IMR-90 (cell line): ENCODE measurements at regions not wholly inside any gene's neighbourhood (a gene's known extent, or its start where the extent isn't known, plus 50 kb on each side); places are given as distances from the start of the nearest gene placed in this dataset.

Experiments
- ATAC-seq: fragments of 200-7000 bp; cut with Tn5 transposase; 2 replicates; pipeline ENCODE4 v1.9.1; 2020; ENCODE audit warnings: low read depth, mild to moderate bottlenecking, moderate library complexity
- BruUV-seq: library from RNA; stranded (reverse); fragments of 400-500 nt; replicated peaks from 2 replicates; lab custom pipeline; 2021; lab: Mats Ljungman, UMichigan
- CTCF ChIA-PET: fragments of 300-600 bp; formaldehyde crosslinking; extraction: SDS; loops from one replicate; lab custom pipeline; 2021; ENCODE audit warnings: antibody characterized with exemption; lab: Yijun Ruan, JAX
- POLR2A ChIA-PET: fragments of 300-600 bp; sonication (Branson Sonifier 250); formaldehyde crosslinking; loops from one replicate; lab custom pipeline; 2022; ENCODE audit warnings: antibody characterized with exemption; ENCODE audit not compliant: unreplicated experiment; lab: Charles Lee
- DNase-seq: peaks from one replicate; pipeline ENCODE4 v3.0.0; 2013
- H2AFZ ChIP-seq: replicated peaks from 2 replicates; pipeline ENCODE3; 2013; ENCODE audit warnings: low read length, mild to moderate bottlenecking; ENCODE audit not compliant: poor library complexity
- H2AK5ac ChIP-seq: 2 replicates; pipeline ENCODE4 v1.6.1; 2013; ENCODE audit warnings: low read depth, low read length, inconsistent platforms
- H2AK9ac ChIP-seq: replicated peaks from 2 replicates; pipeline ENCODE3; 2013; ENCODE audit warnings: mild to moderate bottlenecking, low read depth, low read length, moderate library complexity; ENCODE audit not compliant: poor library complexity
- H2BK120ac ChIP-seq: 2 replicates; pipeline ENCODE4 v1.6.1; 2013; ENCODE audit warnings: low read depth, low read length, inconsistent platforms
- H2BK15ac ChIP-seq: 3 replicates; pipeline ENCODE4 v1.6.1; 2013; ENCODE audit warnings: low read depth, low read length, inconsistent platforms
- H2BK20ac ChIP-seq: 2 replicates; pipeline ENCODE4 v1.6.1; 2013; ENCODE audit warnings: low read depth, mild to moderate bottlenecking, inconsistent platforms, low read length, moderate library complexity
- H2BK5ac ChIP-seq: 2 replicates; pipeline ENCODE4 v1.6.1; 2013; ENCODE audit warnings: mild to moderate bottlenecking, low read depth, low read length, inconsistent platforms; ENCODE audit not compliant: poor library complexity, severe bottlenecking
- H3K14ac ChIP-seq: replicated peaks from 2 replicates; pipeline ENCODE4 v1.6.1; 2013; ENCODE audit warnings: low read depth, low read length, inconsistent platforms
- H3K18ac ChIP-seq: 2 replicates; pipeline ENCODE4 v1.6.1; 2013; ENCODE audit warnings: low read depth, low read length, control low read depth
- H3K23ac ChIP-seq: 2 replicates; pipeline ENCODE4 v1.6.1; 2013; ENCODE audit warnings: low read depth, low read length, inconsistent platforms
- H3K27ac ChIP-seq: 2 replicates; pipeline ENCODE4 v1.5.1; 2013; ENCODE audit warnings: mild to moderate bottlenecking, control low read depth, low read length; ENCODE audit not compliant: insufficient read depth
- H3K27me3 ChIP-seq: 2 replicates; pipeline ENCODE4 v1.6.1; 2013; ENCODE audit warnings: low read length; ENCODE audit not compliant: control insufficient read depth, insufficient read depth
- H3K36me3 ChIP-seq: 2 replicates; pipeline ENCODE4 v1.6.1; 2013; ENCODE audit warnings: low read length, mixed read lengths; ENCODE audit not compliant: control insufficient read depth, insufficient read depth
- H3K4ac ChIP-seq: 2 replicates; pipeline ENCODE4 v1.6.1; 2013; ENCODE audit warnings: low read depth, low read length, inconsistent platforms
- H3K4me1 ChIP-seq: 2 replicates; pipeline ENCODE4 v1.6.1; 2013; ENCODE audit warnings: low read length, mixed read lengths; ENCODE audit not compliant: control insufficient read depth, insufficient read depth
- H3K4me2 ChIP-seq: 2 replicates; pipeline ENCODE4 v1.6.1; 2013; ENCODE audit warnings: low read depth, mild to moderate bottlenecking, control low read depth, low read length, moderate library complexity
- H3K4me3 ChIP-seq: 2 replicates; pipeline ENCODE4 v1.5.1; 2013; ENCODE audit warnings: low read depth, mild to moderate bottlenecking, control low read depth, low read length, moderate library complexity; ENCODE audit not compliant: insufficient read depth
- H3K56ac ChIP-seq: 2 replicates; pipeline ENCODE4 v1.6.1; 2013; ENCODE audit warnings: low read length, inconsistent platforms; ENCODE audit not compliant: insufficient read depth; ENCODE audit errors: extremely low read depth
- H3K79me1 ChIP-seq, 2 experiments: 2 replicates each; pipeline ENCODE4 v1.6.1; 2013; ENCODE audit warnings: low read length in 2 of 2, inconsistent platforms in 1 of 2, low read depth in 1 of 2
- H3K9ac ChIP-seq: 2 replicates; pipeline ENCODE4 v1.6.1; 2013; ENCODE audit warnings: low read depth, low read length, control low read depth
- H3K9me1 ChIP-seq: 2 replicates; pipeline ENCODE4 v1.6.1; 2013; ENCODE audit warnings: low read length, inconsistent platforms; ENCODE audit not compliant: insufficient read depth
- H3K9me3 ChIP-seq: 2 replicates; pipeline ENCODE4 v1.6.1; 2013; ENCODE audit warnings: low read length; ENCODE audit not compliant: control insufficient read depth, insufficient read depth
- H4K20me1 ChIP-seq: 2 replicates; pipeline ENCODE4 v1.6.1; 2013; ENCODE audit warnings: low read length, inconsistent platforms; ENCODE audit not compliant: insufficient read depth
- H4K5ac ChIP-seq: 2 replicates; pipeline ENCODE4 v1.6.1; 2013; ENCODE audit warnings: mild to moderate bottlenecking, low read depth, low read length, control low read depth
- H4K8ac ChIP-seq, 2 experiments: 2 replicates each; pipeline ENCODE4 v1.6.1; 2013; ENCODE audit warnings: low read depth in 2 of 2, low read length in 2 of 2, control low read depth in 1 of 2, inconsistent platforms in 1 of 2
- H4K91ac ChIP-seq: 2 replicates; pipeline ENCODE4 v1.6.1; 2013; ENCODE audit warnings: low read depth, low read length, inconsistent platforms; ENCODE audit not compliant: insufficient read depth
- BHLHE40 ChIP-seq: fragments of 150-350 bp; IDR thresholded peaks from 2 replicates; pipeline ENCODE4 v1.6.1; 2016; ENCODE audit warnings: mild to moderate bottlenecking, low read depth, low read length
- CEBPB ChIP-seq: IDR thresholded peaks from 2 replicates; pipeline ENCODE4 v1.6.1; 2012; ENCODE audit warnings: low read depth, low read length, improper control_type of control experiment
- CHD1 ChIP-seq: IDR thresholded peaks from 2 replicates; pipeline ENCODE4 v1.6.1; 2012; ENCODE audit warnings: low read depth, low read length, improper control_type of control experiment
- ELK1 ChIP-seq: fragments of 150-350 bp; IDR thresholded peaks from 2 replicates; pipeline ENCODE4 v1.6.1; 2016; ENCODE audit warnings: low read depth, mild to moderate bottlenecking, low read length, moderate library complexity, borderline replicate concordance
- FOS ChIP-seq: fragments of 150-350 bp; IDR thresholded peaks from 2 replicates; pipeline ENCODE4 v1.6.1; 2016; ENCODE audit warnings: low read depth, low read length
- MAFK ChIP-seq: IDR thresholded peaks from 2 replicates; pipeline ENCODE4 v1.6.1; 2012; ENCODE audit warnings: low read depth, low read length, improper control_type of control experiment
- MAZ ChIP-seq: IDR thresholded peaks from 2 replicates; pipeline ENCODE4 v1.6.1; 2012; ENCODE audit warnings: low read depth, mild to moderate bottlenecking, low read length, improper control_type of control experiment, moderate library complexity, borderline replicate concordance
- MXI1 ChIP-seq: IDR thresholded peaks from 2 replicates; pipeline ENCODE4 v1.6.1; 2012; ENCODE audit warnings: low read depth, mild to moderate bottlenecking, low read length, moderate library complexity, borderline replicate concordance
- NFE2L2 ChIP-seq: fragments of 150-350 bp; IDR thresholded peaks from 2 replicates; pipeline ENCODE4 v1.6.1; 2016; ENCODE audit warnings: low read depth, mild to moderate bottlenecking, low read length
- POLR2A ChIP-seq: IDR thresholded peaks from 2 replicates; pipeline ENCODE4 v1.6.1; 2012; ENCODE audit warnings: mild to moderate bottlenecking, low read depth, low read length
- RAD21 ChIP-seq: IDR thresholded peaks from 2 replicates; pipeline ENCODE4 v1.6.1; 2012; ENCODE audit warnings: low read length, improper control_type of control experiment
- RCOR1 ChIP-seq: IDR thresholded peaks from 2 replicates; pipeline ENCODE4 v1.6.1; 2012; ENCODE audit warnings: mild to moderate bottlenecking, low read length, improper control_type of control experiment; ENCODE audit not compliant: insufficient replicate concordance
- RFX5 ChIP-seq: IDR thresholded peaks from 2 replicates; pipeline ENCODE4 v1.8.0; 2012; ENCODE audit warnings: low read depth, mild to moderate bottlenecking, low read length, moderate library complexity
- SMC3 ChIP-seq: fragments of 150-350 bp; IDR thresholded peaks from 2 replicates; pipeline ENCODE4 v1.6.1; 2016; ENCODE audit warnings: low read depth, mild to moderate bottlenecking, antibody characterized with exemption, low read length, moderate library complexity
- WGBS, 2 experiments: methylation state at CpG; one replicate each; pipeline versions ENCODE4 v1.1.5 to v1.1.7; 2013; ENCODE audit warnings: missing lambda C conversion rate in 2 of 2; ENCODE audit not compliant: insufficient read length in 1 of 2; ENCODE audit errors: extremely low coverage in 2 of 2; 5-methylcytosine and 5-hydroxymethylcytosine counted together
- dilution Hi-C: fragments of 300-500 bp; cut with HindIII; formaldehyde crosslinking; loops from one replicate; pipeline ENCODE4 v1.14.3; 2018; ENCODE audit warnings: low sequenced_read_pairs; ENCODE audit not compliant: unreplicated experiment
- in situ Hi-C: fragments of 300-500 bp; cut with MboI; formaldehyde crosslinking; loops from 3 replicates; pipeline ENCODE4 v1.14.3; 2019; ENCODE audit warnings: low sequenced_read_pairs, inconsistent platforms, mixed read lengths
- intact Hi-C: fragments of 100-400 bp; cut with micrococcal nuclease; formaldehyde crosslinking; loops from 2 replicates; pipeline ENCODE4 v1.10.0; 2022
- TF ChIP-seq, protein P1 (sequence below): fragments of 150-350 bp; IDR thresholded peaks from 2 replicates; pipeline ENCODE4 v1.6.1; 2017; ENCODE audit warnings: mild to moderate bottlenecking, antibody characterized with exemption, low read length, low read depth
- TF ChIP-seq, protein P2 (sequence below): conservative IDR thresholded peaks from 2 replicates; pipeline ENCODE4 v1.5.1; 2012; ENCODE audit warnings: mild to moderate bottlenecking, low read depth, low read length, improper control_type of control experiment

DNA sequence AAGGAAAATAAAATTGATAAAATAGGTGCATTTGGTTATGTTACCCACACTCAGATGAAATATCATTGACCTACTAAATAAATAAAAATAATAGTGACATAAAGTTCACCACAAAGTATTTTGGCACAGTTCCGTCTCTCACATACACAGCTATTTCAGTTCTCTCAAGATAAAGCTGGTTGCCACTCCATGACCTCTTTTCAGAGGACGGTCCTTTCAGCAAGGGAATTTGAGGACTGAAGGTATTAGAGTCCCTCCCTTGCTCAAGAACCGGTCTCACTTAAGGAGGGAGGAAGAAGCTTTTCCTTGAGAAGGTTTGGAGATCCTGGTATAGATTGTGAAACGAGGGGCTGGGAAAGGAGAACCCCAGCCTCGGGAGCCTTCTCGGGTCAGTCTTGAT lies 285.5 kb upstream of the CFAP20DC start:
- H3K4me2 ChIP-seq: no peak overlapping the region

More for the DNA sequence above, 285.5 kb upstream of the CFAP20DC start:
- H3K56ac ChIP-seq: no peak overlapping the region
- H3K23ac ChIP-seq: no peak overlapping the region
- no peak overlapping the region for H3K14ac ChIP-seq
- ATAC-seq (no peak), DNase-seq (no peak)
- no peak overlapping the region for H2BK5ac ChIP-seq
- H3K9me1 ChIP-seq: no peaks in the 10 kb centered on the region; the same call in 1 of the 2 replicates
- no peak overlapping the region; the same call in 1 of the 2 replicates for H4K91ac ChIP-seq
- no peaks in the 10 kb centered on the region for H3K79me1 ChIP-seq
- no peak overlapping the region for H2AK9ac ChIP-seq
- BruUV-seq: no TSS peak
- no peaks in the 10 kb centered on the region for H3K9me3 ChIP-seq
- H4K5ac ChIP-seq: peak overlapping the region; percentile 74; the same call in 1 of the 2 replicates
- CTCF ChIA-PET: no interaction called here
- H3K36me3 ChIP-seq: no peaks in the 10 kb centered on the region
- POLR2A ChIA-PET: no interaction called here
- peak overlapping the region; percentile 82 for H3K18ac ChIP-seq
- no peak overlapping the region for H2BK120ac ChIP-seq
- no peak overlapping the region for H4K8ac ChIP-seq
- no peak overlapping the region for H2BK20ac ChIP-seq
- WGBS, 2 experiments: no CpG with 5 or more reads among the region's 6 CpGs
- dilution Hi-C loops (no loop called here), intact Hi-C loops (no loop called here), in situ Hi-C loops (no loop called here)
- peak overlapping the region; percentile 74; the same call in 2 of the 3 replicates for H2BK15ac ChIP-seq
- H3K27me3 ChIP-seq: peaks cover 4% of the 10 kb centered on the region
- H3K4me3 ChIP-seq: no peak overlapping the region
- peaks cover 2% of the 10 kb centered on the region; the same call in 1 of the 2 replicates for H3K4me1 ChIP-seq
- no peak overlapping the region for H2AFZ ChIP-seq
- H3K27ac ChIP-seq: no peak overlapping the region
- H3K9ac ChIP-seq: no peak overlapping the region
- TF ChIP-seq FOS (no peak), MAFK (no peak), POLR2A (no peak), BHLHE40 (no peak), RCOR1 (no peak), CEBPB (no peak), ELK1 (no peak), RAD21 (no peak), SMC3 (no peak), MAZ (no peak), CHD1 (no peak), RFX5 (no peak), NFE2L2 (no peak), MXI1 (no peak)
- TF ChIP-seq, protein P1, sequence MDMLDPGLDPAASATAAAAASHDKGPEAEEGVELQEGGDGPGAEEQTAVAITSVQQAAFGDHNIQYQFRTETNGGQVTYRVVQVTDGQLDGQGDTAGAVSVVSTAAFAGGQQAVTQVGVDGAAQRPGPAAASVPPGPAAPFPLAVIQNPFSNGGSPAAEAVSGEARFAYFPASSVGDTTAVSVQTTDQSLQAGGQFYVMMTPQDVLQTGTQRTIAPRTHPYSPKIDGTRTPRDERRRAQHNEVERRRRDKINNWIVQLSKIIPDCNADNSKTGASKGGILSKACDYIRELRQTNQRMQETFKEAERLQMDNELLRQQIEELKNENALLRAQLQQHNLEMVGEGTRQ: no peak
- TF ChIP-seq, protein P2, sequence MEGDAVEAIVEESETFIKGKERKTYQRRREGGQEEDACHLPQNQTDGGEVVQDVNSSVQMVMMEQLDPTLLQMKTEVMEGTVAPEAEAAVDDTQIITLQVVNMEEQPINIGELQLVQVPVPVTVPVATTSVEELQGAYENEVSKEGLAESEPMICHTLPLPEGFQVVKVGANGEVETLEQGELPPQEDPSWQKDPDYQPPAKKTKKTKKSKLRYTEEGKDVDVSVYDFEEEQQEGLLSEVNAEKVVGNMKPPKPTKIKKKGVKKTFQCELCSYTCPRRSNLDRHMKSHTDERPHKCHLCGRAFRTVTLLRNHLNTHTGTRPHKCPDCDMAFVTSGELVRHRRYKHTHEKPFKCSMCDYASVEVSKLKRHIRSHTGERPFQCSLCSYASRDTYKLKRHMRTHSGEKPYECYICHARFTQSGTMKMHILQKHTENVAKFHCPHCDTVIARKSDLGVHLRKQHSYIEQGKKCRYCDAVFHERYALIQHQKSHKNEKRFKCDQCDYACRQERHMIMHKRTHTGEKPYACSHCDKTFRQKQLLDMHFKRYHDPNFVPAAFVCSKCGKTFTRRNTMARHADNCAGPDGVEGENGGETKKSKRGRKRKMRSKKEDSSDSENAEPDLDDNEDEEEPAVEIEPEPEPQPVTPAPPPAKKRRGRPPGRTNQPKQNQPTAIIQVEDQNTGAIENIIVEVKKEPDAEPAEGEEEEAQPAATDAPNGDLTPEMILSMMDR: no peak
- H4K20me1 ChIP-seq: no peaks in the 10 kb centered on the region
- no peak overlapping the region for H3K4ac ChIP-seq
- H2AK5ac ChIP-seq: no peak overlapping the region
